GM12878 (cell line): ENCODE measurements at regions not wholly inside any gene's neighbourhood (a gene's known extent, or its start where the extent isn't known, plus 50 kb on each side); places are given as distances from the start of the nearest gene placed in this dataset.
A peak's percentile ranks its signal among the peaks of the same experiment; 100 is the strongest.

Experiments used
- ASH2L ChIP-seq: fragments of 300-600, 200-600 bp; sonication (generic); IDR thresholded peaks from 2 replicates; pipeline ENCODE4 v1.6.1; 2017; ENCODE audit warnings: low read depth, mild to moderate bottlenecking, borderline replicate concordance
- BCL3 ChIP-seq: IDR thresholded peaks from 2 replicates; pipeline ENCODE4 v1.6.1; 2011; ENCODE audit warnings: borderline replicate concordance, low read depth, mild to moderate bottlenecking, moderate library complexity, low read length; ENCODE audit not compliant: insufficient read depth, poor library complexity, severe bottlenecking
- BCLAF1 ChIP-seq: fragments of 450-650 bp; IDR thresholded peaks from 2 replicates; pipeline ENCODE4 v1.6.1; 2017; ENCODE audit warnings: antibody characterized with exemption, mild to moderate bottlenecking, moderate library complexity
- BHLHE40 ChIP-seq, 2 experiments: fragments of 450-650 bp in 1 of 2; IDR thresholded peaks; 2 replicates each; pipeline ENCODE4 v1.6.1; 2011 to 2017; ENCODE audit warnings: low read depth in 2 of 2, borderline replicate concordance in 1 of 2, improper control_type of control experiment in 1 of 2, low read length in 1 of 2, mild to moderate bottlenecking in 1 of 2
- E2F4 ChIP-seq: IDR thresholded peaks from 2 replicates; pipeline ENCODE4 v1.6.1; 2012; ENCODE audit warnings: low read depth, low read length, improper control_type of control experiment
- HDGF ChIP-seq: fragments of 450-650 bp; IDR thresholded peaks from 2 replicates; pipeline ENCODE4 v1.6.1; 2016; ENCODE audit warnings: antibody characterized with exemption
- MXI1 ChIP-seq: fragments of 150-350 bp; IDR thresholded peaks from 2 replicates; pipeline ENCODE4 v1.6.1; 2011; ENCODE audit warnings: low read depth, mild to moderate bottlenecking, inconsistent platforms, low read length, improper control_type of control experiment
- MYB ChIP-seq: fragments of 150-350 bp; IDR thresholded peaks from 2 replicates; pipeline ENCODE4 v1.6.1; 2014; ENCODE audit warnings: mild to moderate bottlenecking, low read depth, low read length, borderline replicate concordance
- PAX5 ChIP-seq: IDR thresholded peaks from 2 replicates; pipeline ENCODE4 v1.6.1; 2011; ENCODE audit warnings: low read depth, low read length, borderline replicate concordance
- RCOR1 ChIP-seq: conservative IDR thresholded peaks from 2 replicates; pipeline ENCODE4 v1.6.1; 2012; ENCODE audit warnings: low read depth, low read length, improper control_type of control experiment
- RUNX3 ChIP-seq: IDR thresholded peaks from 2 replicates; pipeline ENCODE4 v1.6.1; 2012; ENCODE audit warnings: low read length, inconsistent platforms
- SKIL ChIP-seq: fragments of 450-650 bp; IDR thresholded peaks from 2 replicates; pipeline ENCODE4 v1.6.1; 2017; ENCODE audit warnings: mild to moderate bottlenecking, low read depth, inconsistent platforms; ENCODE audit not compliant: poor library complexity, severe bottlenecking
- WRNIP1 ChIP-seq: IDR thresholded peaks from 2 replicates; pipeline ENCODE4 v1.6.1; 2011; ENCODE audit warnings: low read depth, low read length, improper control_type of control experiment, borderline replicate concordance
- YBX1 ChIP-seq: fragments of 450-650 bp; IDR thresholded peaks from 2 replicates; pipeline ENCODE4 v1.6.1; 2016; ENCODE audit warnings: antibody characterized with exemption
- ZBTB11 ChIP-seq: fragments of 450-650 bp; formaldehyde crosslinking; IDR thresholded peaks from 2 replicates; pipeline ENCODE4 v1.5.0; 2022; ENCODE audit warnings: mild to moderate bottlenecking, missing genetic modification characterization
- ZNF207 ChIP-seq: fragments of 450-650 bp; IDR thresholded peaks from 2 replicates; pipeline ENCODE4 v1.6.1; 2014; ENCODE audit warnings: antibody characterized with exemption, mild to moderate bottlenecking, borderline replicate concordance
- ZNF24 ChIP-seq: fragments of 450-650 bp; IDR thresholded peaks from 2 replicates; pipeline ENCODE4 v1.6.1; 2017; ENCODE audit warnings: antibody characterized with exemption, mild to moderate bottlenecking
- ZNF384 ChIP-seq: IDR thresholded peaks from 2 replicates; pipeline ENCODE4 v1.6.1; 2012; ENCODE audit warnings: low read depth, mild to moderate bottlenecking, low read length, improper control_type of control experiment, borderline replicate concordance
- ZNF622 ChIP-seq: fragments of 450-650 bp; IDR thresholded peaks from 2 replicates; pipeline ENCODE4 v1.6.1; 2017; ENCODE audit warnings: mild to moderate bottlenecking, inconsistent platforms

- TF ChIP-seq ZBTB11 (CRISPR knock-in tag) = no peak
- no peak for TF ChIP-seq E2F4
- no peak for TF ChIP-seq ZNF207
- no peak for TF ChIP-seq BCL3
- no peak for TF ChIP-seq HDGF
- TF ChIP-seq BHLHE40 (IDR thresholded peaks at IDR 0.05; ENCODE audit: borderline replicate concordance in 1 of 2, low read depth in 2 of 2, low read length in 1 of 2) = peak in 1 of 2 experiments; percentile 23; a peak in 1 of 4 replicates
- TF ChIP-seq YBX1 = no peak
- TF ChIP-seq RCOR1 = no peak
- TF ChIP-seq MXI1 = no peak
- TF ChIP-seq MYB = no peak
- no peak for TF ChIP-seq ZNF384
- TF ChIP-seq RUNX3 = peak; percentile 76
- peak; percentile 93 for TF ChIP-seq ZNF24
- no peak for TF ChIP-seq ZNF622
- 0 out of 2 replicates have a peak, but pooled peaks have one; percentile 46 for TF ChIP-seq ASH2L
- no peak for TF ChIP-seq WRNIP1
- no peak for TF ChIP-seq PAX5
- TF ChIP-seq BCLAF1 = no peak
- peak; percentile 31 for TF ChIP-seq SKIL
These were observed 199.4 kb upstream of the ZNF184 start (continued) for GRCh38 chr6:27672113-27672799.
